ENCODE measurements at regions not wholly inside any gene's neighbourhood (a gene's known extent, or its start where the extent isn't known, plus 50 kb on each side); places are given as distances from the start of the nearest gene placed in this dataset.

GRCh38 chr10:106310596-106310995, 853.9 kb downstream of the SORCS1 start:
- H3K4me2 ChIP-seq (ENCODE audit: low read depth, low read length), result no peak overlapping the region
- H3K4ac ChIP-seq (ENCODE audit: low read depth, low read length), result no peak overlapping the region
- H3K23ac ChIP-seq (ENCODE audit: low read depth, low read length), result no peak overlapping the region
- DNase-seq (no peak), ATAC-seq (ENCODE audit: low read depth) (no peak)
- H2BK20ac ChIP-seq (ENCODE audit: low read depth, low read length), result no peak overlapping the region
- H3K27ac ChIP-seq (ENCODE audit: insufficient read depth, low read length), result no peak overlapping the region
- no peak overlapping the region for H2AK5ac ChIP-seq (ENCODE audit: low read depth, low read length)
- CTCF ChIA-PET, result no interaction called here
- H4K91ac ChIP-seq (ENCODE audit: insufficient read depth, low read depth, low read length), result no peak overlapping the region
- no peak overlapping the region for H3K56ac ChIP-seq (ENCODE audit: extremely low read depth, insufficient read depth, low read length)
- no peak overlapping the region for H2BK5ac ChIP-seq (ENCODE audit: low read depth, low read length, poor library complexity, severe bottlenecking)
- H3K9me1 ChIP-seq (ENCODE audit: insufficient read depth, low read length), result no peaks in the 10 kb centered on the region
- H3K14ac ChIP-seq (replicated peaks; ENCODE audit: low read depth, low read length), result no peak overlapping the region
- dilution Hi-C loops (cut with HindIII; ENCODE audit: low sequenced_read_pairs, unreplicated experiment) (no loop called here), in situ Hi-C loops (cut with MboI; ENCODE audit: low sequenced_read_pairs) (no loop called here), intact Hi-C loops (cut with micrococcal nuclease) (loop anchor here (1.0 kb wide), 1 partner anchor 24 kb away; no protein-coding TSS in a partner anchor)
- H3K9ac ChIP-seq (ENCODE audit: low read depth, low read length), result no peak overlapping the region
- H2BK120ac ChIP-seq (ENCODE audit: low read depth, low read length), result no peak overlapping the region
- H4K20me1 ChIP-seq (ENCODE audit: insufficient read depth, low read length), result no peaks in the 10 kb centered on the region
- POLR2A ChIA-PET (ENCODE audit: unreplicated experiment), result no interaction called here
- H3K4me3 ChIP-seq (ENCODE audit: insufficient read depth, low read depth, low read length), result no peak overlapping the region
- no peak overlapping the region for H3K18ac ChIP-seq (ENCODE audit: low read depth, low read length)
- H2AFZ ChIP-seq (replicated peaks; ENCODE audit: low read length, poor library complexity), result no peak overlapping the region
- no peaks in the 10 kb centered on the region for H3K36me3 ChIP-seq (ENCODE audit: control insufficient read depth, insufficient read depth, low read length)
- H2AK9ac ChIP-seq (replicated peaks; ENCODE audit: low read depth, low read length, poor library complexity), result no peak overlapping the region
- BruUV-seq (replicated peaks), result no TSS peak
- TF ChIP-seq MAZ (IDR thresholded peaks at IDR 0.05; ENCODE audit: borderline replicate concordance, low read depth, low read length), result no peak
- no peak for TF ChIP-seq CEBPB (IDR thresholded peaks at IDR 0.05; ENCODE audit: low read depth, low read length)
- TF ChIP-seq NFE2L2 (IDR thresholded peaks at IDR 0.05; ENCODE audit: low read depth, low read length), result no peak
- no peak for TF ChIP-seq SMC3 (IDR thresholded peaks at IDR 0.05; ENCODE audit: low read depth, low read length)
- TF ChIP-seq, protein P1, sequence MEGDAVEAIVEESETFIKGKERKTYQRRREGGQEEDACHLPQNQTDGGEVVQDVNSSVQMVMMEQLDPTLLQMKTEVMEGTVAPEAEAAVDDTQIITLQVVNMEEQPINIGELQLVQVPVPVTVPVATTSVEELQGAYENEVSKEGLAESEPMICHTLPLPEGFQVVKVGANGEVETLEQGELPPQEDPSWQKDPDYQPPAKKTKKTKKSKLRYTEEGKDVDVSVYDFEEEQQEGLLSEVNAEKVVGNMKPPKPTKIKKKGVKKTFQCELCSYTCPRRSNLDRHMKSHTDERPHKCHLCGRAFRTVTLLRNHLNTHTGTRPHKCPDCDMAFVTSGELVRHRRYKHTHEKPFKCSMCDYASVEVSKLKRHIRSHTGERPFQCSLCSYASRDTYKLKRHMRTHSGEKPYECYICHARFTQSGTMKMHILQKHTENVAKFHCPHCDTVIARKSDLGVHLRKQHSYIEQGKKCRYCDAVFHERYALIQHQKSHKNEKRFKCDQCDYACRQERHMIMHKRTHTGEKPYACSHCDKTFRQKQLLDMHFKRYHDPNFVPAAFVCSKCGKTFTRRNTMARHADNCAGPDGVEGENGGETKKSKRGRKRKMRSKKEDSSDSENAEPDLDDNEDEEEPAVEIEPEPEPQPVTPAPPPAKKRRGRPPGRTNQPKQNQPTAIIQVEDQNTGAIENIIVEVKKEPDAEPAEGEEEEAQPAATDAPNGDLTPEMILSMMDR (conservative IDR thresholded peaks at IDR 0.05; ENCODE audit: low read depth, low read length), result no peak
- TF ChIP-seq BHLHE40 (IDR thresholded peaks at IDR 0.05; ENCODE audit: low read depth, low read length), result no peak
- H4K8ac ChIP-seq (ENCODE audit: low read depth in 2 of 2, low read length in 2 of 2), result no peak overlapping the region
- no CpG with 5 or more reads among the region's 2 CpGs for WGBS, 2 experiments (ENCODE audit: extremely low coverage in 2 of 2, insufficient read length in 1 of 2)
- peaks cover 2% of the 10 kb centered on the region; the same call in 1 of the 2 replicates for H3K9me3 ChIP-seq (ENCODE audit: control insufficient read depth, insufficient read depth, low read length)
- no peak overlapping the region for H2BK15ac ChIP-seq (ENCODE audit: low read depth, low read length)
- H3K4me1 ChIP-seq (ENCODE audit: control insufficient read depth, insufficient read depth, low read length), result no peaks in the 10 kb centered on the region
- H3K27me3 ChIP-seq (ENCODE audit: control insufficient read depth, insufficient read depth, low read length), result no peaks in the 10 kb centered on the region
- H3K79me1 ChIP-seq (ENCODE audit: low read depth in 1 of 2, low read length in 2 of 2), result no peaks in the 10 kb centered on the region
- H4K5ac ChIP-seq (ENCODE audit: low read depth, low read length), result no peak overlapping the region
